Dermis microvascular lymphatic vessel endothelial cell (primary cell): ENCODE measurements at regions not wholly inside any gene's neighbourhood (a gene's known extent, or its start where the extent isn't known, plus 50 kb on each side); places are given as distances from the start of the nearest gene placed in this dataset.

Source experiments
- DNase-seq, 2 donors: peaks; one replicate each; pipeline versions ENCODE4 v3.0.0 to v3.0.0-alpha.2; 2010; ENCODE audit warnings: low read depth in 2 of 2

GRCh38 chr16:86378128-86378527, 132.2 kb upstream of the FOXF1 start:
- DNase-seq: no peak

- DNase-seq: no peak
Measured at GRCh38 chr16:86378831-86379504, 131.4 kb upstream of the FOXF1 start.

GRCh38 chr16:86379505-86379846, 130.9 kb upstream of the FOXF1 start:
- no peak for DNase-seq

GRCh38 chr16:86380030-86380429, 130.3 kb upstream of the FOXF1 start:
- DNase-seq: no peak

- DNase-seq: no peak
Measured at GRCh38 chr16:86381491-86381890, 128.8 kb upstream of the FOXF1 start.

GRCh38 chr16:86382067-86382773, 128.1 kb upstream of the FOXF1 start:
- DNase-seq: no peak

GRCh38 chr16:86382774-86383407, 127.4 kb upstream of the FOXF1 start:
- no peak for DNase-seq

- DNase-seq: no peak
Measured at GRCh38 chr16:86383488-86384262, 126.7 kb upstream of the FOXF1 start.

GRCh38 chr16:86384263-86384649, 126.1 kb upstream of the FOXF1 start:
- DNase-seq: no peak

- DNase-seq: no peak
Measured at GRCh38 chr16:86384980-86385379, 125.3 kb upstream of the FOXF1 start.

GRCh38 chr16:86387468-86388440, 122.6 kb upstream of the FOXF1 start:
- DNase-seq: peak; percentile 64 to 88

- peak; percentile 32 to 34 for DNase-seq
Measured at GRCh38 chr16:86388976-86389375, 121.4 kb upstream of the FOXF1 start.

- peak; percentile 85 to 91 for DNase-seq
Measured at GRCh38 chr16:86389566-86390328, 120.6 kb upstream of the FOXF1 start.

- no peak for DNase-seq
Measured at GRCh38 chr16:86390335-86390734, 120.0 kb upstream of the FOXF1 start.

- DNase-seq: no peak
Measured at GRCh38 chr16:86391486-86391885, 118.8 kb upstream of the FOXF1 start.

GRCh38 chr16:86391984-86392383, 118.3 kb upstream of the FOXF1 start:
- peak in 1 of 2 donors; percentile 42 for DNase-seq

- DNase-seq: peak in 1 of 2 donors; percentile 33
Measured at GRCh38 chr16:86392436-86393152, 117.7 kb upstream of the FOXF1 start.

- DNase-seq: no peak
Measured at GRCh38 chr16:86393907-86394626, 116.3 kb upstream of the FOXF1 start.

GRCh38 chr16:86395477-86395876, 114.8 kb upstream of the FOXF1 start:
- no peak for DNase-seq
